ENCODE measurements at regions not wholly inside any gene's neighbourhood (a gene's known extent, or its start where the extent isn't known, plus 50 kb on each side); places are given as distances from the start of the nearest gene placed in this dataset.

DNA sequence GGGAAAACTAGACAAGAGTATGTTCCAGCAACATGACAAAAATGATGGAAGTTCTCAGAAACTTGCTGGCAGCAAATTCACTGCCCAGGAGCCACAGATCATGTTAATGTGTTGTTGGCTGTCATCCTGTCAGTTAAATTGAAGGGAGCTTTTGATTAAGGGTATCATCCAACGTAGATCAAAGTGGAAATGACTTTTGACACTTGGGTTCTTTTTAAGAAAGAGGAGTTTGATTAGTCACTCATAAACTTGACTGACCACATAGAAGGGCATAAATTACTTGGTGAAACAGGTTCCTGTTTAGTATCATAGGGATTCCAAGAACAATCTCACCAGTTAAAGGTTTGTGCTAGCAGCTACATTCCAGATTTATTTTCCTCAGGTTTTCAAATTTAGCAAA is 288.7 kb downstream of the CSNK1G3 start:
- no peak for DNase-seq

DNA sequence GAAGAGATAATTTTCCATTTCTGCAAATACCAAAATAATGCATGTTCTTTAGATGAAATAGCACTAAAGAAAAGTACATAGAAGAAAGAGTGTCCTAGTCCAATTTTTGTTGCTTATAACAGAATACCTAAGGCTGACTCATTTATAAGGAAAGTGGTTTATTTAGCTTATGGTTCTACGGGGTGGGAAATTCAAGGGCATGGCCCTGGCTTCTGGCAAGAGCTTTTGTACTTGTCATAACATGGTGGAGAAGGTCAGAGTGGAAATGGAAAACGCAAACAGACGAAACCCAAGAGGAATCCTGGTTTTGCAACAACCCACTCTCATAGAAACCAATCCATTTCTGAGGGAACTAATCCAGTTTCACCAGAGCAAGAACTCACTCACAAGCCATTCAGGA is 283.7 kb downstream of the CSNK1G3 start:
- no peak for DNase-seq

DNA sequence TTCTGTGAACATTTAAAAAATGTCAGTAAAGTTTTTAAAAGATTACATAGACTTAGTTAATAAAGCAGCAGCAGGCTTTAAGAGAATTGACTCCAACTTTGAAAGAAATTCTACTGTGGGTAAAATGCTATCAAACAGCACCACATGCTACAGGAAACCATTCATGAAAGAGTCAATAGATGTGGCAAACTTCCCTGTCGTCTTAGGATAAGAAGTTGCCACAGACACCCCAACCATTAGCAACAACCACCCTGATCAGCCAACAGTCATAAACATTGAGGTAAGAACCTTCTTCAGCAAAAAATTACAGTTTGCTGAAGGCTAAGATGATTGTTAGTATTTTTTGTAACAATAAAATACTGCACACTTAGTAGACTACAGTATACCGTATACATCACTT is 278.2 kb downstream of the CSNK1G3 start:
- no peak for DNase-seq

DNA sequence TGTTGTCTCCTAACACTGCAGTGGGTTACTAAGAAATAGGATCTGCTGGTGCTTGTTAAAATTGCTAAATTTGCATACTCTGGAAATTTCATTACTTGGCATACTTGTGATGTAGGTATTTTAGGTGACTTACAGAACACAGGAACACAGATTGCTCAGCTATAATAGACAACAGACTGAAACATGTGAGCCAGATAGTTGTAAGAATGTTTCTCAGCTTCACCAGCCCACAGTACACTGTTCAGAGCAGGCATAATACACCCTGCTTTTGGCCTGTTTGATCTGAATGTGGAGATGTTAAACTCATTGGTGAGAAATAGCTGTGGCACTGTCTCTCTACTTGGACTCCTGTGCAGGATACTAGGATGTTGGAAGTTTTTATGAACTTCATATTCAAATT is 275.7 kb downstream of the CSNK1G3 start:
- DNase-seq: no peak

DNA sequence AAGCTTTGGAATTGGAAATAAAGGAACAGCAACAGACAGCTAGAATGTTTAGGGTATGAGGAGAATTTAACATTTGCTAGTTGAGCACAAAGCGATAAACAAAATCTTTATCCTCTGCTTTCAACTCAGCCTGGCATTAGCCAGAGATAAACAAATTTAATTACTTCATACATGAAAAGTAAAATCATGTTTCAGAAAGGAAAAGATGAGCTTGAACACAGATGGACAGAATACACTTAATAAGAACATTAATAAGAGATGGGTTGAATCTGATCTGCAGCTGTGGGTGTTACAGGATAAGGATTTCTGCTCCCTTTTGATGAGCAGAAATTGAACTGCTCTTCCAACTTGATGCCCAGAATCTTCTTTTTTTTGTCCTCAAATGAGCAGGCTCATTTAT is 275.2 kb downstream of the CSNK1G3 start:
- DNase-seq: no peak

DNA sequence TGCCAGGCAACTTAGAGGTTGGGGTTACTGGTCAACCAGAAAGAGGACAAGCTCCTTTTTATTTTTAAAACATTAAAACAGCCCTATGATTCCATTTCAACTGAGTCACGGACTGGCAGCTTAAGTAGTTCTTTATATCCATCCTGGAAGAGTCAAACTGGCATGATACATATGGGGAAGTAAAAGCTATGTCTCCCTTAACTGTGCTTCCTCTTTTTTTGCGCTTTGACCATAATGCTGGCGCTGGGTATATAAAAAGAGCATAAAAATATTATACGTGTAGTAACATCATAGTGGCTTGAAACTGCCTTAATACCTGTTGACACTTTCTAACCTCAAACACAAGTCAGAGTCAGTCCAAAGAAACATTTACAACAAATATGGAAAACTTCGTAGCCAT is 274.4 kb downstream of the CSNK1G3 start:
- no peak for DNase-seq

DNA sequence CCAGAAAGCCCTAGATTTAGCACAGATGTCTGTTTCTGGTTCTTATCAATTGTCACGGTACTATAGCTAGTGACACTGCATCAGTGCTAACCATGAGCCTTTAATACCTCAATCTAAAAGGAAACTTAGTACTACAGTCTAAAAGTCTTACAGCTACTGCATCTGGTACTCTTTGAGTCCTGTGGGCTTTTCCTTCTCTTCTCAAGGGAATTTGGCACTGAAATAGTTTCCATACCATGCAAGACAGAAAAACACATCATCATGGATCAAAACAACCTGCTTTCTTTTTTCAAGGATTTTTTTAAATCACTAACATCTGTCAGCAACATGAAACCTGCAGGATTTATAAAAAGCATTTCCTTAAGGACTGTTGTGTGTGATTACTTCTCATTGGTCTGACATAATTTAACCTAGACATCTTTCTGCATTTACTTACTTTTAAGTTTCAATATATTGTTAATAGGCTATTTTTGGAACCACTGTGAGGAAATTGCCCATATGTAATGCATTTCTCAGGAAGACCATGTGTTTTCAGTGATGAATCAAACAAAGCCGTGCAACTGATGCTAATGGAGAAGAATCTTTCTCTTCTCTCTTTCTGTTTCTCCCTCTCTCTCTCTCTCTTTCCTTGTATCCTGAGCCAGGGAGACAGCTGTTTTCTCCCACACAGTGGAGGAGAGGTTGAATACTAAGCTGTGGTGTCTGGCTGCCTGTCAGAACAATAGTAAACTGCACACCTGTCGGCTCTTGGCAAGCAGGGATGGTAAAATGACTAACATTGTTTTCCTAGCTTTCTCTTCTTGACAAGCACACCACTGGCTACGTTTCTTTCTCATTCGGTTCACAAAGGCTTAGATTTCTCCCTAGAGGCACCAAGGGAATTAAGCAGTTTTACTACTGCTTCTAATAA is 273.4 kb downstream of the CSNK1G3 start:
- no peak for DNase-seq

DNA sequence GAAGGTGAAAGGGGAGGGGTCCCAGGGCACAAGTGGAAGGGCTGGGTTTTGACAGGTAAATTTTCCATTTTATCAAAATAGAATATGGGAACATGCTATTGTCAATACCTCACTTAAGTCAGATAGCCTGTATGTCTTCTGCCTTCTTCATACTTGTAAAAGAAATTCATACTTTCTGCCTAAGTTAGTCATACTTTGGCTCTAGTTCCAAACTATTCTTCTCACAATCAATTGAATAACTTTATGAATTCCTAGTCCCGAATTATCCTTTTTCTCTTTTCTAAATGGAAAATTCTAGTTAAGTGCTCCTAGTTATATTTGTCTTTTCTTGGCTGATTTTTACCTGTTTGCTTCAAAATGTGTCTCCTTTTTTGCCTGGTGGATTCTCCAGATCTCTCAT is 271.4 kb downstream of the CSNK1G3 start:
- no peak for DNase-seq

DNA sequence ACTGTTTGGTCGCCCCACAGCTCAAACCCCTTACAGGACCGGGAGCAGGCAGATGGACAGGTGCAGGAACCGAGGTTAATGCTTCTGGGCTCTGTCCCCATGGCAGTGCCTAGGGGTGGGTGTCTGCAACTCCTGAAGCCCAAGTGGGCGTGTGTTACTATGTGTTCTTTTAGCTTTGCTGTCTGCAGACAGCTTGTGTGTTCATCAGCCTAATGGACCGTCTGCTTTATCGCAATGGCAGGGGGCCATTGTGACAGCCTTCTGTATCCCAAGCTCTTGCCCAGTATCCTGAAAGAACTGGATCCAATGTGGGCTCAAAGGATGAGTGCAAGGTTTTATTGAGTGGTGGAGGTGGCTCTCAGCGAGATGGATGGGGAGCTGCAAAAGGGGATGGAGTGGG is 266.7 kb downstream of the CSNK1G3 start:
- no peak for DNase-seq

DNA sequence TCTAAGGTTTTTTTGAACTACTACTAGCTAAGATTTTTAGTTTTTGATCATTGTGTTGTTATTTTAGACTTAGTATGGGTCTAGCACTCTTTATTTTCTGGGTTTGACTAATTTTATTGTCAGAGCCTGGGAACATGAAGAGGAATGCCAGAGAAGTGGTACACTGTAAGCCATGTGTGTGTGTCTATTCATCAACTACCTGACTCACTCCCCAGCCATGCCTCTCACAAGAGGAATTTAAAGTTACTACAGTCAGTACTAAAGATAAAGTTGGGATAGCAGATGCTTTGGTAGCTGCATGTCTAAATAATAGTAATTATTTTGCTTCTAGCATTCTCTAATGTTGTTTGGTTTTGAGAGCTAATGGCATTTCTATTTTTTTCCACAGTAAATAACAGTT is 264.8 kb downstream of the CSNK1G3 start:
- DNase-seq: no peak

DNA sequence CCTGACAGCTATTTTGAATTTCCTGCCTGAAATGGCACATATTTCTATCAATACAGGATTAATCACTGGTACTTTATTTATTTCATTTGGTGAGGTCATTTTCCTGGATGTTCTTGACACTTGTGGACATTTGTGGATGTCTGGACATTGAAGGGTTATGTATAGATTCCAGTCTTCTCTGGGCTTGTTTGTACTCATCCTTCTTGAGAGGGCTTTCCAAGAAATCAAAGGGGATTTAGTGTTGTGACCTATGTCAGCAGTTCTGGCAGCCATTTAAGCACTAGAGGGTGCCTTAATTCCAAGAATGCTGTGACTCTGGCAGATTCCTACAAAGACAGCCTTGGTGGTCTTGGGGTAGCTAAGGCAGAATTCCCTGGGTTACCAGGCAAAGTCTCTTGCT is 259.7 kb downstream of the CSNK1G3 start:
- DNase-seq: no peak

DNA sequence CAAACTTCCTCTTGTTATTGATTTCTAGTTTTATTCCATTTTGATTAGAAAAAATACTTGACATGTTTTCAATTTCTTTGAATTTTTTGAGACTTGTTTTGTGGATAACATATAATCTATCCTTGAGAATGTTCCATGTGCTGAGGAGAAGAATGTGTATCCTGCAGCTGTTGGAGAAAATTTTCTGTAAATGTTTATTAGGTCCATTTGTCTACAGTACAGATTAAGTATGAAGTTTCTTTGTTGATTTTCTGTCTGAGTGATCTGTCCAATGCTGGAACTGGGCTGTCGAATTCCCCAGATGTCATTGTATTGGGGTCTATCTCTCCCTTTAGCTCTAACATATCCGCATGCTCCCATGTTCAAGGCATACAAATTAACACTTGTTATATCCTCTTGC is 251.2 kb downstream of the CSNK1G3 start:
- no peak for DNase-seq

DNA sequence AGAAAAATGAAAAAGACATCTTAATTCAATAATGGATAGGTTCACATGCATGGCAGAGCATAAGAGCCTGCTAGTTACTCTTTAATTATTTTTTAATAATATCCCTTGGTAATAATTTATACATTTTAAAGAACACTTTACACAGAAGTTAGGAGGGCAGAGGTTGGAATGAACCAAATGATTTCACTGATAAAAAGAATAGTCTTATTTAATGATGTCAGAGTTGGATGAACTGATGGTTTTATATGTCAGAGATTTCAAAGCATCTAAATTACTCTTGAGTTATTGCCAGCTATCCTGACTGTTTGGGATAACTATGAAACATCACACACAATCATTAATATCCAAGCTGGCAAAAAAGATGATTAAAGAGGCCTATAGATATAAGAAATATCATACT is 244.8 kb downstream of the CSNK1G3 start:
- DNase-seq: no peak

DNA sequence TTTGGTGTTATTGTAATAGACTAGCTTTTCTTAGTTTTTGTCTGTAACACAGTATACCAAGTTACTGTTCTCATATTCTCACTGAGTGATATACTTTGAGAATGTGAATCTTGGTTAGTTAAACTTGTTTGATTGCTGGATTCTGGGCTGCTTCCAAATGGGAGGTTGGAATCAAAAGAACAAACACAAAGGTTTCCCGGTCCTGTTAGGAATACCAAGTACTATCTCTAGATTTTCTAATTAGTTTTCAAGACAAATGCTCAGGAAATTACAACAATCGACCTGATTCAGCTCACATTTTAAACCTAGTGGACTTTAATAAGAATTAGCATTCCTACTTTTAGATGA is 244.3 kb downstream of the CSNK1G3 start:
- no peak for DNase-seq

DNA sequence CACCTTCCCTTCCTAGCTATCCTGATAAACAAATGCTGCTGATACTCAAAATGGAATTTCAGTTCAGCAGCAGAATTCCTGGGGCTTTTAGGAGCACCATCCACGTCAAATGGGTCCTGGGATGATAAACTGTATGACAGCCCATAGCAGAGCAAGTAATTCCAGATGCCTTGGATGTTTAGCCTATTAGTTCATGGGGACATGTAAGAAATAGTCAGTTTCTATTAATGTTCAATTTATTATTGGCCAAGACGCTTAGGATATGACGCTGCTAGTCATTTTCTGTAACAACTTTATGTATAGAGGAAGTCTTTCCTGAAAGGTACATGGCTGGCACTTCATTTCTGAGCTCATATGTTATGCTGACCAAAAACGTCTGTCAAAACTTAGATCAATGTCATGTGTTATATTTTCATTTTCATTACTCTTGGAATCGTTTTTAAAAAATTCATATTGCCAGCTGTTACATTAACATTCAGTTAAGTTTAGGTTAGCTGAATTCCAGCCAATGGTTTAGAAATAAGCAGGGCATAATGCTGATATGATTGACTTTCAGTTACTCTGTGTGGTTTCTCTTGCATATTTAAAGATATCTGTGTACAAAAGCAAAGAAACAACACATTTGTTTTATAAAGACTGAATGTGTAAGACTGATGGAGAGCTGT is 243.8 kb downstream of the CSNK1G3 start:
- DNase-seq: no peak

DNA sequence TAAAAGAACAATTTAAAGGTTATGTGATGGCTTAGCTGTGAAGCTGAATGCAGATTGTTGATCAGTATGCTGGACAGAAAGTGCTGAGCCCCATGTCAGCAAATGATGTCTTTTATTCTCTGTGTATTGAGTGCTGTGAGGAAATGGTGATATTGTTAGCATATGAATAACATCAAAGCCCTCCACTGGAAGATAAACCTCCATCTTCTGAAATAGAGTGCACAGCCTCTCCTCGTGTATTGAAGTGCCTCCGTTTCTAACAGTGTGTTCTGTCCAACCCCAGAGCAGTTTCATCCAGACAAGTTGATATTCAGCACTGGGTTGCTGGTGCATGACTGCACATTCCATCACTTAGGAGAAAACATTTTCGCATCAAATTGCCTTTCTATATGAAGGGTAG is 242.9 kb downstream of the CSNK1G3 start:
- no peak for DNase-seq

DNA sequence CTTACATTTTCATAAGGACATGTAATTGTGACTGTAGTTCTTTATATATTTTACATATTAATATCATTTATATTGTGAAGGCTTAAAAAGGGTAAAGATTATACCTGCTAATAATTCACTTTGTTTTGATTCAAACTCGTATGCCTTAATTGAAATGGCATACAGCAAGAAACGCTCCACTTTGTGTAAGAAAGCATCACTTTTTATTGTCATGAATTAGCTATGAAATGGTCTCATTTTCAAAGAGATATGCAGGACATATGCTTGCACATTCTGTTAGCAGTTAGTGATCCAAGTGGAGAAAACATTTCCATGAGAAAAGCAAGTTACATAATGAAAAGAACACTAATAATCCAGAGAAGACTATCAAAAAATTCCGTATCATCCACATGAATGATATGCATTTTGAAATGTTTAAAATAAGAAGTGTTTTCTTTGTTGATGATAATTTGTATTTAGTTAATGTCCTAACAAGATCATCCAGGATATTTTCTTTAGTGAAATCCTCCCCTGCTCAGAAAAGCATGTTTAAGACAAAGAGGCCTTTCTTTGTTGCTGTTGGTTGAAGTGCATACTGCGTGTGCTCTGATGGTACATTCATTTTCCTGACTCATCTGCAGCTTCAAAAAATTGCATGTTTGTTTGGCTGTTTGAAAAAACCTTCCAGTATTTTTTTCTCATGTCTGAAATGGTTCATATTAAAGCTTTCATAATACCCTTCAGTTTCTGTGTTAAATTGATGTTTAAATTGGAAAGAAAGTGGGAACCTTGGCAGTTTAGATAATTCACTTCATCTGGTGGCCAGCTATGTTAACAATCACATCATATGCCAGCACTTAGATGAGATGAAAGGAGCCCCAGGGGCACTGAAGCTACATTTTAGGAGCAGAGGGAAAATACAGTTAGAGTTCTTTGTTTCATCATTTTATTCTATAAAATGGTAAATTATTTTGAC is 242.2 kb downstream of the CSNK1G3 start:
- DNase-seq: no peak

DNA sequence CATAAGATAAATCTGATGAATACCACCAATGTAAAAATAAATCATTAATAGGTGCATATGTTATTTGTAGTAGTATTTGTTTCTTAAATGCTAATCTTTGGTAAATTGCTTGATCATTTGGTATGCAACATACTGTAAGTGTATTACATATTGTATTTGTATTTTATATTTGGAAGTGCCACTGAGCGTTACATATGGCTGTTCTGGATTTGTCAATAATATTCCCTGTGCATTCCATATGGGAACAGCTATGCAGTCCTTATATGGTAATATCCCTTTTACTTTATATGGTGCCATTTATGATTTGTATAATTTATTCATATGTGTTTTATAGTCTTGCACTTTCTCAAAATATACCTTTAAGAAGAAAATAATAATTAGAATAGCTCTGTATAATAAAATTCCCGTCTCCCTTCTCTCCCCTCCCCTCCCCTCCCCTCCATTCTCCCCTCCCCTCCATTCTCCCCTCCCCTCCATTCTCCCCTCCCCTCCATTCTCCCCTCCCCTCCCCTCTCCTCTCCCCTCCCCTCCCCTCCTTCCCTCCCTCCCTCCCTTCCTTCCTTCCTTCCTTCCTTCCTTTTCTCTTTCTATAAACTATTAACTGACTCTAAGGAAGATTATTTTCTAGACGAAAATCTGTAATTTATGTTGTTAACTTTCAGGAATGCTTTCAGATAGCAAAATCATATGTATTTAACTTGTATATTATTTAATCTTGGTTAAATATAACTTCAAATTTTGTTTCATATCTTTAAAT is 241.4 kb downstream of the CSNK1G3 start:
- no peak for DNase-seq

DNA sequence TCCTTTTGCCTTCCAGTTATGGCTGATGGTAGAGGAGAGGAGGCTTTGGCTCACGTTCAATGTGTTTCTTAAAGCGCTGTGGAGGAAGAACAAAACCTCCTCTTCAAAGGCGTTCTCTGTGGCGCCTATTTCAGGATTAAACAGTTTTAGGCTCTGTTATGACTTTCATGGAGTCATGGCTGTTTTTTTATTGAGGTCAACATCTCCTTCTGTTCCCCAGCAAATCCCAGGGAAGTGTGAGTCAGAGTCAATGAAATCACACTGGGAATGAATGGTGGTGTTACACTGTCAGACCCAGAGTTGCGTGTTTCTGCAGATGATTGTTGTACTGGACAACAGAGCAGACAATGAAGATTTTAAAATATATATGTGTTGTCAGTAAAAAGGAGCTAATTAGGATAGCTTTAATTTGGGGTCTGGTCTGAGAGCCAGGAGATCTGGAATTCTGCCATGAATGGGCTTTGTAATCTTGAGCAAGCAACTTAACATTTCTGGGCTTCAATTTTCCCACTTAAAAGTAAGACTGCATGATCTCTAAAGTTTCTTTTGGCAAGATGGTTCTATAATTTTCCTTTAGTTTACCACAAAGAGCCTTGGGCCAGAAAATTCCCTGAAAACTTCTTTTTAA is 240.7 kb downstream of the CSNK1G3 start:
- DNase-seq: no peak

DNA sequence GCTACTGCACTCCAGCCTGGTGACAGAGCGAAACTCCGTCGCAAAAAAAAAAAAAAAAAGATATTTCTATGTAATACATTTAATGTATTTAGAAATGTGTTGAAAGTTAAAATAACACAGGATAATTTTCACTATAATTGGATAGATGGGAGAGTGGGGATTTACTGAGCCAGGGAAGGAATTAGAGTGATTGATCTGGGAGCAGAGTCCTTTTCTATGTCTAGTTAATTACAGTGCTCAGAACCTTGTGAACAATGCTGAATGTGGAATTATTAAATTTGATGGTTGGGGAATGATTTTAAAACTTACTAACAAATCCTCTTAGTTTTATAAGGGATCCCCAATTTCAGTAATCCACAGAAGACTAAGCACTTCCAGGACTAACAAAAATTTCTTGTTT is 239.7 kb downstream of the CSNK1G3 start:
- no peak for DNase-seq

DNA sequence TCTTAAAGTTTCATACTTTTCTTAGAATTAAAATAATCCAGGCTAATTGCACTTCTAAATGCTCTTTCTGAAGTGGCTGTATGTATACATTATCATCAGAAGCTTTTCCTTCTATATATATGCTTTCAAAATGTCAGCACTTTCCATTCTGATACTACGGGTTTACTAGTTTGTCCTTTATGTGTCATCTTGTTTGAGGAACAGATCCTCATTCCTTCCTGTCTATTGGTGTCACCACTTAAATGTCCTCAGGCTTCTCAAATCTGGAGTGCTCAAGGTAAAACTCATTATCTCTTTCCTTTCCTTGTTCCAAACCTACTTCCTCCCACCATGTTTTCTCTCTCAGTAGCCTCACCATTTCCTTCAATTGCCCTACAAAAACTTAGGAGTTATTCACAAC is 236.3 kb downstream of the CSNK1G3 start:
- DNase-seq: no peak

DNA sequence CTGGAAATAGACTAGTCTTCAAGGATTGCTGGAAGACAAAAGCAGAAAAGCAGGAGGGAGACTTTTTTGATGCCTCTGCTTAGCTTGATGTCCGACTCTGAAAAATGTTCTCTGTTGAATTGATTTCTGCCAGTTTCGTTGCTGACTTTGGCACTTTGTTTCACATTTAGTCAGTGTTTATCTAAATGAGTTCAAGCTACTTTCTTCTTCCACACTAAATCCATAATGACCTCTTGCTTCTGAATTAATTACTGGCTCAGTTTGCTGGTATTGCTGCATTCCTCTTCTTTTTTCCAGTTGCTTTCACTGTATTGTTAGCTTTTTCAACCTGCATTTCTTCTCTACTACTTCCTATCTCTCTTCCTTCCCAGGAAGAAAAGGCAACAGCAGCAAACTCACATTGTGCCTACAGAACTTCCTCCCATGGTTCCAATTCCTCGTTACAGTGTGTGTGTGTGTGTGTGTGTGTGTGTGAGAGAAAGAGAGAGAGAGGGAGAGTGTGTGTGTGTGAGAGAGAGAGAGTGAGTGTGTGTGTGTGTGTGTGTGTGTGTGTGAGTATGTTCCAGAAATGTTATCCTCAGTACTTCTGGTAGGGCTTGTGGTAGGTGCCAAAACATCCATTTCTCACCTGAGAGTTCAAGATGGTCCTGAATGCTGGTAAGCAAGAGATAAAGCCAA is 234.8 kb downstream of the CSNK1G3 start:
- DNase-seq: no peak

Data from NCI-H526 treated with DMSO at 0.1 percent for 48 hours (cell line).